SK-N-SH treated with all-trans-retinoic acid at 6 μM for 48 hours (cell line): ENCODE measurements at regions not wholly inside any gene's neighbourhood (a gene's known extent, or its start where the extent isn't known, plus 50 kb on each side); places are given as distances from the start of the nearest gene placed in this dataset.

Experiments used
- ATAC-seq: fragments of 200-7000 bp; cut with Tn5 transposase; 3 replicates; pipeline ENCODE4 v1.9.1; 2020; ENCODE audit warnings: mild to moderate bottlenecking, moderate library complexity
- ARNTL ChIP-seq: fragments of 450-650 bp; formaldehyde crosslinking; IDR thresholded peaks from 2 replicates; pipeline ENCODE4 v1.5.0; 2020; ENCODE audit warnings: low read depth, mild to moderate bottlenecking, moderate library complexity, borderline replicate concordance
- BACH2 ChIP-seq: fragments of 250-450 bp; sonication (Bioruptor Pico); IDR thresholded peaks from 2 replicates; pipeline ENCODE4 v1.9.0; 2021; ENCODE audit warnings: mild to moderate bottlenecking, borderline replicate concordance
- CREB5 ChIP-seq: fragments of 250-450 bp; sonication (Bioruptor Pico); IDR thresholded peaks from 2 replicates; pipeline ENCODE4 v1.5.1; 2020; ENCODE audit warnings: low read depth, mild to moderate bottlenecking, moderate library complexity
- CSDC2 ChIP-seq: fragments of 250-450 bp; sonication (Bioruptor Pico); IDR thresholded peaks from 2 replicates; pipeline ENCODE4 v1.5.0; 2020; ENCODE audit warnings: mild to moderate bottlenecking, moderate library complexity
- CSRNP3 ChIP-seq: fragments of 250-450 bp; sonication (Bioruptor Pico); IDR thresholded peaks from 2 replicates; pipeline ENCODE4 v1.5.1; 2021; ENCODE audit warnings: mild to moderate bottlenecking, moderate library complexity
- ESRRG ChIP-seq: fragments of 250-450 bp; sonication (Bioruptor Pico); IDR thresholded peaks from 2 replicates; pipeline ENCODE4 v1.6.1; 2021; ENCODE audit warnings: mild to moderate bottlenecking
- GLIS3 ChIP-seq: fragments of 250-450 bp; sonication (Bioruptor Pico); IDR thresholded peaks from 2 replicates; pipeline ENCODE4 v1.5.0; 2020; ENCODE audit warnings: mild to moderate bottlenecking, moderate library complexity
- ISL1 ChIP-seq: fragments of 250-450 bp; sonication (Bioruptor Pico); IDR thresholded peaks from 2 replicates; pipeline ENCODE4 v2.1.2; 2022; ENCODE audit warnings: mild to moderate bottlenecking, moderate library complexity
- OSR1 ChIP-seq: fragments of 250-450 bp; sonication (Bioruptor Pico); IDR thresholded peaks from 2 replicates; pipeline ENCODE4 v1.8.0; 2022; ENCODE audit warnings: moderate library complexity, mild to moderate bottlenecking, inconsistent platforms
- PATZ1 ChIP-seq: fragments of 250-450 bp; sonication (Bioruptor Pico); IDR thresholded peaks from 2 replicates; pipeline ENCODE4 v1.8.0; 2020; ENCODE audit warnings: mild to moderate bottlenecking, moderate library complexity, borderline replicate concordance
- POU6F1 ChIP-seq: fragments of 250-450 bp; sonication (Bioruptor Pico); IDR thresholded peaks from 2 replicates; pipeline ENCODE4 v1.8.0; 2021; ENCODE audit warnings: low read depth, mild to moderate bottlenecking, moderate library complexity, borderline replicate concordance
- PPARA ChIP-seq: fragments of 250-450 bp; sonication (Bioruptor Pico); IDR thresholded peaks from 2 replicates; pipeline ENCODE4 v1.5.0; 2020; ENCODE audit warnings: mild to moderate bottlenecking, borderline replicate concordance
- RARB ChIP-seq: fragments of 250-450 bp; sonication (Bioruptor Pico); IDR thresholded peaks from 2 replicates; pipeline ENCODE4 v1.8.0; 2021; ENCODE audit warnings: mild to moderate bottlenecking, moderate library complexity
- SNAI2 ChIP-seq: fragments of 250-450 bp; sonication (Bioruptor Pico); IDR thresholded peaks from 2 replicates; pipeline ENCODE4 v1.5.0; 2020; ENCODE audit warnings: mild to moderate bottlenecking, moderate library complexity
- TCF4 ChIP-seq: fragments of 250-450 bp; sonication (Bioruptor Pico); IDR thresholded peaks from 2 replicates; pipeline ENCODE4 v1.8.0; 2021; ENCODE audit warnings: mild to moderate bottlenecking, moderate library complexity, borderline replicate concordance
- TOX ChIP-seq: fragments of 250-450 bp; sonication (Bioruptor Pico); IDR thresholded peaks from 2 replicates; pipeline ENCODE4 v1.8.0; 2021; ENCODE audit warnings: mild to moderate bottlenecking, moderate library complexity, borderline replicate concordance
- TSHZ2 ChIP-seq: fragments of 250-450 bp; sonication (Bioruptor Pico); IDR thresholded peaks from 2 replicates; pipeline ENCODE4 v1.5.0; 2020; ENCODE audit warnings: mild to moderate bottlenecking, moderate library complexity
- ZC3H10 ChIP-seq: fragments of 250-450 bp; sonication (Bioruptor Pico); IDR thresholded peaks from 2 replicates; pipeline ENCODE4 v1.5.1; 2021; ENCODE audit warnings: mild to moderate bottlenecking, moderate library complexity
- ZFP3 ChIP-seq: fragments of 250-450 bp; sonication (Bioruptor Pico); IDR thresholded peaks from 2 replicates; pipeline ENCODE4 v1.5.0; 2020; ENCODE audit warnings: mild to moderate bottlenecking, moderate library complexity
- ZFP30 ChIP-seq: fragments of 450-650 bp; formaldehyde crosslinking; IDR thresholded peaks from 2 replicates; pipeline ENCODE4 v1.5.0; 2022; ENCODE audit warnings: mild to moderate bottlenecking, moderate library complexity
- ZNF565 ChIP-seq: fragments of 450-650 bp; formaldehyde crosslinking; conservative IDR thresholded peaks from 2 replicates; pipeline ENCODE4 v1.5.0; 2020; ENCODE audit warnings: low read depth, mild to moderate bottlenecking, moderate library complexity
- ZNF70 ChIP-seq: fragments of 450-650 bp; formaldehyde crosslinking; IDR thresholded peaks from 2 replicates; pipeline ENCODE4 v1.5.0; 2020; ENCODE audit warnings: mild to moderate bottlenecking, moderate library complexity
- ZNF8 ChIP-seq: fragments of 450-650 bp; formaldehyde crosslinking; IDR thresholded peaks from 2 replicates; pipeline ENCODE4 v1.5.0; 2020; ENCODE audit warnings: mild to moderate bottlenecking, moderate library complexity

- TF ChIP-seq CSDC2 (CRISPR knock-in tag), result no peak
- no peak for TF ChIP-seq ISL1 (CRISPR knock-in tag)
- TF ChIP-seq ZNF70 (CRISPR knock-in tag), result no peak
- no peak for TF ChIP-seq ZFP30 (CRISPR knock-in tag)
- TF ChIP-seq OSR1, result no peak
- TF ChIP-seq ZC3H10, result no peak
Observed at GRCh38 chr13:76764916-76765315, 121.3 kb downstream of the KCTD12 start (continued).

- no peak for ATAC-seq
- TF ChIP-seq TOX (no peak), PPARA (no peak), ZC3H10 (no peak), CSRNP3 (no peak), SNAI2 (CRISPR knock-in tag) (no peak), ARNTL (CRISPR knock-in tag) (no peak), ZFP3 (CRISPR knock-in tag) (no peak), TCF4 (no peak), TSHZ2 (CRISPR knock-in tag) (no peak), ZNF70 (CRISPR knock-in tag) (no peak), ZFP30 (CRISPR knock-in tag) (no peak), POU6F1 (no peak), GLIS3 (CRISPR knock-in tag) (no peak), OSR1 (no peak), ESRRG (CRISPR knock-in tag) (no peak), CSDC2 (CRISPR knock-in tag) (no peak), ZNF8 (CRISPR knock-in tag) (no peak), BACH2 (CRISPR knock-in tag) (no peak), ZNF565 (CRISPR knock-in tag) (no peak), PATZ1 (CRISPR knock-in tag) (no peak)
- TF ChIP-seq, all 23 proteins: peak for 0
Observed at GRCh38 chr13:76764429-76764828, 121.8 kb downstream of the KCTD12 start.

- peak; percentile 58 for ATAC-seq
- peak; percentile 33; the same call in 1 of the 2 replicates for TF ChIP-seq TCF4
- TF ChIP-seq RARB (CRISPR knock-in tag), result no peak
- TF ChIP-seq SNAI2 (CRISPR knock-in tag), result 0 out of 2 replicates have a peak, but pooled peaks have one; percentile 16
- TF ChIP-seq CREB5 (CRISPR knock-in tag), result no peak
- no peak for TF ChIP-seq OSR1
- no peak for TF ChIP-seq ZFP30 (CRISPR knock-in tag)
- TF ChIP-seq ZNF70 (CRISPR knock-in tag), result no peak
- no peak for TF ChIP-seq ZC3H10
- TF ChIP-seq PPARA, result no peak
- no peak for TF ChIP-seq CSDC2 (CRISPR knock-in tag)
- TF ChIP-seq BACH2 (CRISPR knock-in tag), result no peak
- no peak for TF ChIP-seq ZNF565 (CRISPR knock-in tag)
- no peak for TF ChIP-seq TSHZ2 (CRISPR knock-in tag)
- TF ChIP-seq ZNF8 (CRISPR knock-in tag), result no peak
- TF ChIP-seq CSRNP3, result no peak
- TF ChIP-seq GLIS3 (CRISPR knock-in tag), result no peak
- peak; percentile 85 for TF ChIP-seq ISL1 (CRISPR knock-in tag)
Observed at GRCh38 chr13:76762721-76763120, 123.5 kb downstream of the KCTD12 start.
